SKM-1 (cell line): ENCODE measurements at regions not wholly inside any gene's neighbourhood (a gene's known extent, or its start where the extent isn't known, plus 50 kb on each side); places are given as distances from the start of the nearest gene placed in this dataset.
A peak's percentile ranks its signal among the peaks of the same experiment; 100 is the strongest.
"Not testable (repeated sequence)": the region's sequence is repeated elsewhere in the genome, so short reads cannot be mapped to it uniquely, and the experiment has no call there.

Experiments
- DNase-seq: peaks from one replicate; lab custom pipeline; 2025; ENCODE audit not compliant: unreplicated experiment; lab: John Stamatoyannopoulos, UW

- not testable (repeated sequence) for DNase-seq
Observed at GRCh38 chr21:31819692-31820091, 53.1 kb upstream of the HUNK start.

- not testable (repeated sequence) for DNase-seq
Observed at GRCh38 chr21:31814356-31814755, 58.5 kb upstream of the HUNK start.

GRCh38 chr21:31813862-31814261 is 59.0 kb upstream of the HUNK start:
- DNase-seq, result no peak

GRCh38 chr21:31804008-31804394 is 68.8 kb upstream of the HUNK start:
- DNase-seq, result no peak

- no peak for DNase-seq
Observed at GRCh38 chr21:31803039-31804007, 69.5 kb upstream of the HUNK start.

GRCh38 chr21:31802331-31802730 is 70.4 kb upstream of the SCAF4 start:
- no peak for DNase-seq

GRCh38 chr21:31801551-31802219 is 69.8 kb upstream of the SCAF4 start:
- no peak for DNase-seq

GRCh38 chr21:31798842-31799704 is 67.2 kb upstream of the SCAF4 start:
- DNase-seq, result no peak

GRCh38 chr21:31795992-31796391 is 64.1 kb upstream of the SCAF4 start:
- DNase-seq, result no peak

- DNase-seq, result not testable (repeated sequence)
Observed at GRCh38 chr21:31790420-31790819, 58.5 kb upstream of the SCAF4 start.

GRCh38 chr21:31788581-31788980 is 56.7 kb upstream of the SCAF4 start:
- no peak for DNase-seq

- DNase-seq, result not testable (repeated sequence)
Observed at GRCh38 chr21:31787691-31788090, 55.8 kb upstream of the SCAF4 start.

GRCh38 chr21:31786164-31786920 is 54.4 kb upstream of the SCAF4 start:
- no peak for DNase-seq

GRCh38 chr21:31785237-31786163 is 53.6 kb upstream of the SCAF4 start:
- peak; percentile 40 for DNase-seq

- no peak for DNase-seq
Observed at GRCh38 chr21:31781737-31782136, 49.8 kb upstream of the SCAF4 start.
